Heart left ventricle (tissue), 16 donors: ENCODE measurements at regions not wholly inside any gene's neighbourhood (a gene's known extent, or its start where the extent isn't known, plus 50 kb on each side); places are given as distances from the start of the nearest gene placed in this dataset.
"Not testable (repeated sequence)": the region's sequence is repeated elsewhere in the genome, so short reads cannot be mapped to it uniquely, and the experiment has no call there.

ENCODE experiments used
- ATAC-seq, 4 donors: fragments of 200-7000 bp; cut with Tn5 transposase; one replicate each; pipeline ENCODE4 v1.9.1; 2020 to 2022; ENCODE audit warnings: moderate library complexity in 4 of 4, mild to moderate bottlenecking in 3 of 4, moderate number of reproducible peaks in 1 of 4
- DNase-seq, 5 donors: peaks; one replicate each; pipeline ENCODE4 v3.0.0-alpha.2; 2020
- H3K27ac ChIP-seq, 12 donors: fragments of 200-600 bp; sonication (generic) in 4 of 12; one replicate each; pipeline versions ENCODE4 v1.5.0 to v1.8.0; 2016 to 2022; ENCODE audit warnings: mild to moderate bottlenecking in 2 of 12
- H3K27me3 ChIP-seq, 9 donors: fragments of 200-600 bp; sonication (generic) in 2 of 9; one replicate each; pipeline versions ENCODE4 v1.5.1 to v1.8.0; 2016 to 2022; ENCODE audit warnings: mild to moderate bottlenecking in 3 of 9
- H3K36me3 ChIP-seq, 9 donors: fragments of 200-600 bp; sonication (generic) in 2 of 9; one replicate each; pipeline versions ENCODE4 v1.5.0 to v1.8.0; 2018 to 2022; ENCODE audit warnings: mild to moderate bottlenecking in 2 of 9
- H3K4me1 ChIP-seq, 12 donors: fragments of 200-600 bp; sonication (generic) in 4 of 12; one replicate each; pipeline versions ENCODE4 v1.5.0 to v1.8.0; 2016 to 2022; ENCODE audit warnings: mild to moderate bottlenecking in 3 of 12
- H3K4me3 ChIP-seq, 12 donors: fragments of 200-600 bp; sonication (generic) in 4 of 12; one replicate each; pipeline versions ENCODE4 v1.5.0 to v1.8.0; 2017 to 2022; ENCODE audit warnings: mild to moderate bottlenecking in 9 of 12, moderate library complexity in 4 of 12
- H3K9me3 ChIP-seq, 12 donors: fragments of 200-600 bp; sonication (generic) in 4 of 12; one replicate each; pipeline versions ENCODE4 v1.5.0 to v1.8.0; 2016 to 2022; ENCODE audit warnings: mild to moderate bottlenecking in 1 of 12
- WGBS, 4 donors: extraction: QIAGEN DNeasy Blood & Tissue Kit in 2 of 4; methylation state at CpG; one replicate each; pipeline versions ENCODE4 v1.1.5 to v1.1.7; 2013 to 2018; 5-methylcytosine and 5-hydroxymethylcytosine counted together
- intact Hi-C, 10 donors: fragments of 100-400 bp; cut with DNase I; formaldehyde crosslinking; loops; one replicate each; pipeline versions ENCODE4 v1.11.1 to v1.14.2; 2022
- microRNA-seq, 4 donors: library from miRNA; unstranded; fragments of <30 nt; microRNA quantifications; one replicate each; pipeline versions ENCODE4 to v1.2.0, GENCODE V29; 2017 to 2020
- donor health status: ischemic (EF 13 %, LVEDD 7.1; RV severe dilation, severe dysfunction).
- donor health status: healthy with polysubstance abuse.
- donor health status: DM: no; HTN: yes; CAD: no.
- donor health status: DM: no; HTN: no; CAD: no.
- donor health status: ischemic (EF 25% LVEDD 6.9; RV normal size, moderate dysfunction).
- donor health status: ischemic (EF 25% LVEDD 5.7; RV mildly dilated, moderate dysfunction).
- donor health status: healthy.
- donor health status: DM: yes; HTN: yes; CAD: no.
- donor health status: ischemic (EF 35%, LVEDD 5.7; RV mildly dilated, moderate dysfunction).
- donor health status: nonischemic (EF 11% LVEDD 7.7; RV severe dilation, severe dysfunction).
- donor health status: DM: yes; HTN: yes; CAD: no.
- donor health status: PGD.
- donor health status: ischemic (EF 29% LVEDD 5.4; RV normal size, mild dysfunction).
- donor health status: nonischemic (EF 23%, LVEDD 6.1; RV moderate dilation, normal function).

DNA sequence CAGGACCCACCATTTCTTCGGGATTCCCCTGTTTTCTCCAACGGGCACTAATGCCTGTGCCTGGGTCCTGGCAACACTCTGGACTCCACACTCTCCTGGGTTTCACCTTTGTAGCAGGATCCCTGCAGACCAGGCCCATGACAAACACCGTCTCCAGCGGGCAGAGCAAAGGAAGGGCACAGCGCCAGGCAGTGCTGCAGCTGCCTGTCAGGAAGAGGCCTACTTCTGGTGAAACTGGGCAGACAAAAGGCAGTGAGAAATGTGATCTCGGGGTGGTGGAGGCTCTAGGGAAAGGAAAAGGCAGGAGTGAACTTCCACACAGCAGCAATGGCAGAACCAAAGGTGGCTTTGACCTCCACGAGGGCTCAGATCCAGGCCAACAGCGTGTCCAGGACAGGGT is 165.3 kb downstream of the OR4F15 start:
- H3K27me3 ChIP-seq, DNase-seq, H3K36me3 ChIP-seq, intact Hi-C loops, ATAC-seq, H3K27ac ChIP-seq, H3K4me1 ChIP-seq, H3K9me3 ChIP-seq, H3K4me3 ChIP-seq: not testable (repeated sequence)
- WGBS, 4 donors: 34% methylated on average over 6 of the region's 8 CpGs; no CpG with 5 or more reads in 3 of the 4 donors

DNA sequence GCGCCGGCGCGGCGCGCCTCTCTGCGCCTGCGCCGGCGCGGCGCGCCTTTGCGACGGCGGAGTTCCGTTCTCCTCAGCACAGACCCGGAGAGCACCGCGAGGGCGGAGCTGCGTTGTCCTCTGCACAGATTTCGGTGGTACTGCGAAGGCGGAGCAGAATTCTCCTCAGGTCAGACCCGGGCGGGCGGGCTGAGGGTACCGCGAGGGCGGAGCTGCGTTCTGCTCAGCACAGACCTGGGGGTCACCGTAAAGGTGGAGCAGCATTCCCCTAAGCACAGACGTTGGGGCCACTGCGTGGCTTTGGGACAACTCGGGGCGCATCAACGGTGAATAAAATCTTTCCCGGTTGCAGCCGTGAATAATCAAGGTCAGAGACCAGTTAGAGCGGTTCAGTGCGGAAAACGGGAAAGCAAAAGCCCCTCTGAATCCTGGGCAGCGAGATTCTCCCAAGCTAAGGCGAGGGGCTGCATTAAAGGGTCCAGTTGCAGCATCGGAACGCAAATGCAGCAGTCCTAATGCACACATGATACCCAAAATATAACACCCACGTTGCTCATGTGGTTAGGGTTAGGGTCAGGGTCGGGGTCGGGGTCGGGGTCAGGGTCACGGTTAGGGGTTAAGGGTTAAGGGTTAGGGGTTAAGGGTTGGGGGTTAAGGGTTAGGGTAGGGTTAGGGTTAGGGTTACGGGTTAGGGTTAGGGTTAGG is 168.4 kb downstream of the OR4F15 start:
- intact Hi-C loops, H3K36me3 ChIP-seq, H3K9me3 ChIP-seq, H3K27ac ChIP-seq, H3K4me1 ChIP-seq, H3K27me3 ChIP-seq, H3K4me3 ChIP-seq: not testable (repeated sequence)
- DNase-seq: peak in 4 of 5 donors; percentile 12 to 68 (median 24)
- WGBS, 4 donors: 80 to 81% (median 81%) methylated on average over 52 to 53 of the region's 53 CpGs; no CpG with 5 or more reads in 1 of the 4 donors
- ATAC-seq: peak in 3 of 4 donors; percentile 42 to 95 (median 68)

Small RNA genes in the stretch of these regions (microRNA-seq; reads per million reads assigned to microRNA genes)
- gene MIR1302-10 (0 reads per million in 4 donors), gene MIR6859-3 (0 reads per million in 4 donors)
